HG02885 (cell line): ENCODE measurements at regions not wholly inside any gene's neighbourhood (a gene's known extent, or its start where the extent isn't known, plus 50 kb on each side); places are given as distances from the start of the nearest gene placed in this dataset.

Source experiments
- ATAC-seq: cut with Tn5 transposase; IDR thresholded peaks from one replicate; pipeline ENCODE4 v1.9.1; 2021; ENCODE audit warnings: mild to moderate bottlenecking; ENCODE audit not compliant: unreplicated experiment, poor library complexity

- no peak for ATAC-seq
Measured at GRCh38 chr20:22338140-22338708, 246.1 kb downstream of the FOXA2 start.

GRCh38 chr20:22335210-22335609 lies 249.2 kb downstream of the FOXA2 start:
- ATAC-seq, result no peak

- ATAC-seq, result peak; percentile 93
Measured at GRCh38 chr20:22333885-22334545, 250.4 kb downstream of the FOXA2 start.

DNA sequence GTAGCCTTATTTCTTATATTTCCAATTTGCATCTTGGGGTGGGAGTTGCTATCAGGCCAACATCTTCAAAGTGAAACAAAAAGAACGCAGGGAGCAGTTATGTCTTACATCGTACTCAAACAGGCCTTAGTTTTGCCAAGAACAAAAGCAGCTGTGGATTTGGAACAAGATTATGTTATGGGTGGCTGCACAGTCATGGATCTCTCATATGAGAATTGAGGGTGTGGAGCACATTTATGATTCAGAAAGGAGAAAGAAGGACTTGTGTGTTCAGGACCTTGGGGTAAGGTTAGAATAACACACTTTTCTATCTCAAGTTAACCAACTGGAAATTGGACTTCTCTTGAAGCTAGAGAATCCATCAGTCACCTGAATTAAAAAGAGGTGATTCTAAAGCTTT lies 259.9 kb downstream of the FOXA2 start:
- no peak for ATAC-seq

DNA sequence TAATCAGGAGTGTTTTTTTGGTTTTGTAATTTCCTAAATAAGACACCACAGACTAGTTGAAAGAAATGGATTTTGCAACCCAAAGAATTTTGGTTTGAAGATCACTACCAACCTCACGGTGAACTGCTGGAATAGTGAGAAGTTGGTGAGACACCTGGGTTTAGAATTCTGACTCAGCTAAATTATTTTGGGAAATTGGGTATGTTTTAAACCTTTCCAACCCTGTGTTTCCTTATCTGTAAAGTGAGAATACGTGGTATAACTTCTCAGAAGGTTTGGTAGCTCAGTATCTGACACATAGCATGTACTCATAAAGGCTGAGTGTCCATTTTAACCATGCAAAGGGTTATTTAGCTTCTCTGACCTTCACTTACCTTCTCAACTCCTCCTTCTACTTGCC lies 261.9 kb downstream of the FOXA2 start:
- no peak for ATAC-seq

GRCh38 chr20:22321191-22321590 lies 263.2 kb downstream of the FOXA2 start:
- no peak for ATAC-seq

DNA sequence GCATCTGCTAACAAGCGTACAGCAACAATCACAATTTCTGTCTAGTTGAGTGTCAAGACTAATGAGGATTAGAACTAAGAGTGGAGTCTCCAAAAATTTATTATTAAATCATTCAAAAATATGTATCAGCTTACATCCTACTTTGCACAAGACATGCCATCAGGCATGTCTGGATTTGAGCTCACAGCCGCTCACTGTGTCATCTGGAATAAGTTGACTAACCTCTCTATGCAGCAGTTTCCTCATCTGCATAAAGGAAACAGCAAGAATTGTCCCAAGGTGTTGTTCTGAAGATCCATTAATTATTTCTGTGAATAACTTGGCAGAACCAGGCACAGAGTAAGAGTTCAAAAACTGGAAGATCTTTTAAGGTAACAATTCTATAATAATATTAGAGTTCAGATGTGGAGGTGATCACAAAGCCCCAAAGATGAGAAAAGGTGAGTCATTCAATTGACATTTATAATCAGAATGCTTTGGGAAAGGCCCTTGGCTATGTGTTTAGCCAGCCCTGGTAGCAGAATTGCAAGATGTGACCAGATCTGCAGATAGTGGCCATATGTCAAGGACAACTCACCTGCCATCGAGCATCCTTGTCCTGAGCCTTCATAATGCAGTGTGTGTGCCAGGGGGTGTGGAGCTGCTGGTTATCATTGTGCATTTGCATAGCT lies 264.0 kb downstream of the FOXA2 start:
- no peak for ATAC-seq

GRCh38 chr20:22315771-22316170 lies 268.6 kb downstream of the FOXA2 start:
- ATAC-seq, result no peak

GRCh38 chr20:22315073-22315472 lies 269.3 kb downstream of the FOXA2 start:
- no peak for ATAC-seq

DNA sequence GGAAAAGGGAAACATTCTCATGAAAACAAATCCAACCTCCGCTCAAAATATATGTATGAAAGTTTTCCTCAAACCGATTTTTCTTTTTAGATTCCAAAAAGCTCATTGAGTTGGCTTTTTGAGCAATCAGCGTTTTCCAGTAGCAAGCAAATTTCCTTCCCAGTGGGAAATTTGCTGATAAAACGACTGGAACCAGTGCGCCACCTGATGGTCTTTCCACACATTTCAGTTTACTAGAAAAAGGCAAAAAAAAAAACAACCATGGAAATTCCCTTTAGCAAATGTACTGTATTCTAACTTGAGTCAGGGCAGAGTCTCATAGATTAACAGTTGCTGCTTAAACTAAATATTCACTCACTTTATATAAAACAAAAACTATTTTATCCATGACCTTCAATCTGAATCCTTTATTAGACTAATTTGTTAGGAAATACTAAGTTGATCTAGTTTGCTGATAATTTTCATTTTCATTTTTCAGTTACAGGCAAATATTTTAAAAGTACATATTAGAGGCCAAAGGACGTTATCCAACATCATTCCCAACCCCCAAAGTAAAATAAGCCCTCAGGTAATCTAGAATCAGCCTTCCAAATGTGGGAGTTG lies 271.5 kb downstream of the FOXA2 start:
- ATAC-seq, result peak; percentile 44

- no peak for ATAC-seq
Measured at GRCh38 chr20:22308934-22309333, 275.4 kb downstream of the FOXA2 start.

GRCh38 chr20:22307409-22307808 lies 277.0 kb downstream of the FOXA2 start:
- no peak for ATAC-seq

- no peak for ATAC-seq
Measured at GRCh38 chr20:22305381-22305780, 279.0 kb downstream of the FOXA2 start.

- no peak for ATAC-seq
Measured at GRCh38 chr20:22303523-22303922, 280.8 kb downstream of the FOXA2 start.

DNA sequence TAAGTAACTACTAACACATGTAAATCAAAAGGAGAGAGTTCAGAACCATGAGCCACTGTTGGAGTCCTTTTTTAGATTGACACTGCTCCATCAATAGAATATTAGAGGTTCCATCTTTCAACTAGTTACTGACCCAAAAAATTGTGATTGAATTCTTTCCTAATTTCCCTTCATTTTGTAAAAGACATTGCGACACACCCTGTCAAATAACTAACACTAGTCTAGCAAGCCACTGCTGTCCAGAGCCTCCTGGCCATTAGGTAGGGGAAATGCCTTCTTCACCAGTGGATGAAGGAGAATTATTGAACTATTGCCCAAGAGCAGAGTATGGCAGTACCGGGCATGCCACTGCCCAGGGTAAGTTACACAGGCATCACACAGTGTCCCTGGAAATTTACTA lies 282.3 kb downstream of the FOXA2 start:
- ATAC-seq, result no peak

- ATAC-seq, result no peak
Measured at GRCh38 chr20:22293886-22294285, 290.5 kb downstream of the FOXA2 start.

DNA sequence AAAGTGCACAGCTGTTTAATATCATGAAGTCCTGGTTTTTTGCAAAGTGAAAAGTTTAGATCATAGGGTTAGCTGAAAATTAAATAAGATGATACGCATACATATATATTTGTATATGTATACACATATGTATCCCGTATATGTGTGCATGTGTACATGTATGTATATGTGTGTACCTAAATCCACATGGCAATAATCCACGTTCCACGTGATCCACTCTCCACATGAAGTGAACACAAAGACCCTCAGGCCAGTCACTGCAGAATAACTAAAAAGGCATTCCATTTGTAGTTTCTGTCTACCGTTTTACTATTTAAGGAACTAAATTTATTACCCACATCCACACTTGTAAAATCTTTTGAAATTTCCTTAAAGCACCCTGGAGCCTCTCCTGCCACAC lies 294.9 kb downstream of the FOXA2 start:
- no peak for ATAC-seq

- no peak for ATAC-seq
Measured at GRCh38 chr20:22288957-22289356, 295.4 kb downstream of the FOXA2 start.

DNA sequence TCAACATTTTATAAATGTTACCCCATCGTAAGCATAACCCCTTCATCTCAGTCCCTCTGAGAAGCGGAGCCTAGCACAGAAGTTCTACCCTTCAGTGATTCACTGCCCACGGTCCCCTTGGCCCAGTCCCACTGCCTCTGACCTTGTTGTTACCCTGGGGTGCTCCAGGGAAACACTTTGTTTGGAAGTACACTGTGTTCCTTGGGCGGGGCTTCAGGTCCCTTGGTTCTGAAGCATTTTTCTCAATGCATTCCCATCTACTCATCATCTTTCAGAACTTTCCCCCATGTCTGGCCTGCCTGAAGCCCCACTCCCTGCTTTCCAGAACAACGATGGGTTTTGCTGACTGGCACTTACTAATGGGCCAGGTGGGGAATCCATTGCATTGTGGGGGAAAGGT lies 296.2 kb downstream of the FOXA2 start:
- ATAC-seq, result no peak

GRCh38 chr20:22285555-22285954 lies 298.8 kb downstream of the FOXA2 start:
- no peak for ATAC-seq

- no peak for ATAC-seq
Measured at GRCh38 chr20:22282696-22283095, 301.7 kb downstream of the FOXA2 start.
